GM19468 (cell line): ENCODE measurements at regions not wholly inside any gene's neighbourhood (a gene's known extent, or its start where the extent isn't known, plus 50 kb on each side); places are given as distances from the start of the nearest gene placed in this dataset.

Experiments
- ATAC-seq: cut with Tn5 transposase; IDR thresholded peaks from one replicate; pipeline ENCODE4 v1.9.1; 2021; ENCODE audit warnings: mild to moderate bottlenecking, moderate library complexity, moderate number of reproducible peaks; ENCODE audit not compliant: unreplicated experiment; ENCODE audit errors: extremely low read depth

- no peak for ATAC-seq
Measured at GRCh38 chr6:147849401-147850330, 341.2 kb downstream of the SAMD5 start.

GRCh38 chr6:147852772-147853171 lies 344.3 kb downstream of the SAMD5 start:
- no peak for ATAC-seq

- ATAC-seq = no peak
Measured at GRCh38 chr6:147853574-147853973, 345.1 kb downstream of the SAMD5 start.

GRCh38 chr6:147855803-147856482 lies 347.5 kb downstream of the SAMD5 start:
- no peak for ATAC-seq

GRCh38 chr6:147856687-147857086 lies 348.2 kb downstream of the SAMD5 start:
- ATAC-seq = no peak

GRCh38 chr6:147858421-147858820 lies 349.9 kb downstream of the SAMD5 start:
- no peak for ATAC-seq

GRCh38 chr6:147859071-147859470 lies 350.6 kb downstream of the SAMD5 start:
- no peak for ATAC-seq

- no peak for ATAC-seq
Measured at GRCh38 chr6:147861696-147862095, 353.2 kb downstream of the SAMD5 start.

- ATAC-seq = no peak
Measured at GRCh38 chr6:147867433-147868226, 359.1 kb downstream of the SAMD5 start.

- no peak for ATAC-seq
Measured at GRCh38 chr6:147868427-147869190, 360.1 kb downstream of the SAMD5 start.

- ATAC-seq = no peak
Measured at GRCh38 chr6:147869201-147869600, 360.7 kb downstream of the SAMD5 start.

GRCh38 chr6:147869869-147870268 lies 361.4 kb downstream of the SAMD5 start:
- no peak for ATAC-seq

- no peak for ATAC-seq
Measured at GRCh38 chr6:147870506-147871110, 362.1 kb downstream of the SAMD5 start.

GRCh38 chr6:147872002-147872401 lies 363.5 kb downstream of the SAMD5 start:
- ATAC-seq = no peak

GRCh38 chr6:147873816-147874215 lies 365.3 kb downstream of the SAMD5 start:
- ATAC-seq = no peak

GRCh38 chr6:147874322-147874721 lies 365.8 kb downstream of the SAMD5 start:
- ATAC-seq = no peak

GRCh38 chr6:147879031-147879580 lies 370.6 kb downstream of the SAMD5 start:
- no peak for ATAC-seq

- ATAC-seq = no peak
Measured at GRCh38 chr6:147881432-147881831, 372.9 kb downstream of the SAMD5 start.

GRCh38 chr6:147888374-147888773 lies 379.9 kb downstream of the SAMD5 start:
- ATAC-seq = no peak
